ENCODE measurements at regions not wholly inside any gene's neighbourhood (a gene's known extent, or its start where the extent isn't known, plus 50 kb on each side); places are given as distances from the start of the nearest gene placed in this dataset.
"Not testable (repeated sequence)": the region's sequence is repeated elsewhere in the genome, so short reads cannot be mapped to it uniquely, and the experiment has no call there.

DNA sequence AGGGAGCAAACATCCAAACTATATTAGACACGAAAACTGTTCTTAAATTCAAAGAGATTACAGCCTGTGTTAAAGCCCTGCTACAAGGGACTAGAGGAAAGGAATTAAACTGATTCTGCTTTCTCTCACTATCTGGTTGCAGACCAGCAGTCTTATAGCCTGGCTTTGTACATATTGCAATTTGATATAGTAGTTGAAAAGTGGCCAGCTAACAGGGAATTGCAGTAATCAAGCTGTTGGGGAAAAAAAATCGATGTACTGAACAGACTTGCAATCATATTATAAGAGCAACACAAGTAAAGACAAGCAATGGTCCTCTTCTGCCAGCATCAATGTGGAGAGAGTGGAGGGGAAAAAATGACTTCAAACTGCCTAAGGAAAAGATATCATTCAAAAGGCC is 364.4 kb upstream of the EPHA5 start:
- DNase-seq (ENCODE audit: low read depth in 2 of 2), result no peak

DNA sequence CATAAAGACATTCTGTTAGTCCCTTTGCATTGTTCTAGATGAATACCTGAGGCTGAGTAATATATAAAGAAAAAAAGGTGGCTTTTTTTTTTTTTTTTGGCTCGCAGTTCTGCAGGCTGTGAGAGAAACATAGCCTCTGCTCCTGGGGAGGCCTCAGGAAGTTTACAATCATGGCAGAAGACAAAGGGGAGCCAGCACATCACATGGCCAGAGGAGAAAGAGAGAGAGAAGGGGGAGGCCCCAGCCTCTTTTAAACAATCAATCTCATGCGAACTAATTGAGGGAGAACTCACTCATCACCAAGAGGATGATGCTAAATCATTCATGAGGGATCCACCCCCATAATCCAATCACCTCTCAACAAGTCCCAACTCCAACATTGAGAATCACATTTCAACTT is 364.0 kb upstream of the EPHA5 start:
- no peak for DNase-seq (ENCODE audit: low read depth in 2 of 2)

DNA sequence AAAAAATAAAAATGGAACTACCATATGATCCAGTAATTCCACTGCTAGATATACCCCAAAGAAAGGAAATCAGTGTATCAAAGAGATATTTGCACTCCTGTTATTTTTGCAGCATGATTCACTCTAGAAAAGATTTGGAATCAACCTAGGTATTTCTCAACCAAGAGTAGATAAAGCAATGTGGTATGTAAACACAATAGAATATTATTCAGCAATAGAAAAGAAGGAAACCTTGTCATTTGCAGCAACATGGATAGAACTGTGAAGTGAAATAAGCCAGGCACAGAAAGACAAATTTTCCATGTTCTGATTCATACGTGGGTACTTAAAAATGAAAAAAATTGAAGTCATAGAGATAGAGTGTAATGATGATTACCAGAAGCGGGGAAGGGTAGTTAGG is 362.3 kb upstream of the EPHA5 start:
- no peak for DNase-seq (ENCODE audit: low read depth in 2 of 2)

DNA sequence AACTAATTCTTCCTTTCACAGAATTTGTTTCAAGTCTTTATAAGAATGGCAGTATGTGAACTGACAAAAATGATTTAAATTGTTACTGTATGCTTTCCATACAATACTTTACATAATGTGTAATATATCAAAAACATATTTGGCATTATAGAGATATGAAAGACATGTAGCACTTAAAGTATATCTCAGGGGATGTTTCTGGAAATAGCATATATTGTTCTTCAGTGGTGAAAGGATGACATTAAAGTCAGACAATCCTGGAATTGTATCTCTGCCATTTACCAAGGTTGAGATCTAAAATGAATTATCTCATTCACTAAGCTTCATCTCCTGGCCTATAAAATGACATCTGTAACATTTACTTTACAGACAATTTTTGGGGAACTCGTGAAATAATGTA is 358.4 kb upstream of the EPHA5 start:
- DNase-seq (ENCODE audit: low read depth in 2 of 2), result no peak

DNA sequence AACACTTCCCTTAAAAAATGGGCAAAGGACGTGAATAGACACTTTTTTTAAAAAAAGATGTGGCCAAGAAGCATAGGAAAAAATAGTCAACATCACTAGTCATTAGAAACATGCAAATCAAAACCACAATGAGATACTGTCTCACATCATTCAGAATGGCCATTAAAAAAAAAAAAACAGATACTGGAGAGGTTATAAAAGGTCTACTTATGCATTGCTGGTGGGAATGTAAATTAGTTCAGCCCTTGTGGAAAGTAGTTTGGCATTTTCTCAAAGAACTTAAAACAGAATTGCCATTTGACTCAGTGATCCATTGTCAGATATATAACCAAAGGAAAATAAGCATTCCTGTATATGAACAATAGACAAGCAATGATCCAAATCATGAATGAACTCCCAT is 352.8 kb upstream of the EPHA5 start:
- DNase-seq (ENCODE audit: low read depth in 2 of 2), result no peak

DNA sequence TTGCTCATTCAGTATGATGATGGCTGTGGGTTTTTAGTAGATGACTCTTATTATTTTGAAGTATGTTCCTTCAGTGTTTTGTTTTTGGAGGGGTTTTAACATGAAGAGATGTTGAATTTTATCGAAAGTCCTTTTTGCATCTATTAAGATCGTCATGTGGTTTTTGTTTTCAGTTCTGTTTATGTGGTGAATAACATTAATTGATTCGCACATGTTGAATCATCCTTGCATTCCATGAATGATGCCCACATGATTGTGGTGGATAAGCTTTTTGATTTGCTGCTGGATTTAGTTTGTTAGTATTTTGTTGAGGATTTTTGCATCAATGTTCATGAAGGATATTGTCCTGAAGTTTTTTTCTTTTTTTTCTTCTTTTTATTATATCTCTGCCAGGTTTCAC is 347.4 kb upstream of the EPHA5 start:
- no peak for DNase-seq (ENCODE audit: low read depth in 2 of 2)

DNA sequence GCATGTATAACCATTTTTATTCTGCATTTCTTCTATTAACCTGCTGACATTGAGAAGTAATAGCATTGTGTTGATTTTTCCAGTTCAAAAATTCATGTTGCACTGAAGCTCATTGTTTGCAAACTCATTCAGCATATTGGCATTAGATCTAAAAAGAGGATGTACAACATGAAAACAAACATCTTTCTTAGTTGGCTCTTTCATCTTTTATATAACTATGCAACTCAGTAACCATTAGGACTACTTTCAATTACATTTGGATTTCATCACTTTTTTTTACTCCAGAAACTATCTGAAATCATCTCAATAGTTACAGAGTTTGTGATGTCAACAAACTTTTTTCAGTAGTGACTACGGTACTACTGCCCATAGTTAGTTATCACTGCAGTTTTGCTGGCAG is 346.0 kb upstream of the EPHA5 start:
- no peak for DNase-seq (ENCODE audit: low read depth in 2 of 2)

DNA sequence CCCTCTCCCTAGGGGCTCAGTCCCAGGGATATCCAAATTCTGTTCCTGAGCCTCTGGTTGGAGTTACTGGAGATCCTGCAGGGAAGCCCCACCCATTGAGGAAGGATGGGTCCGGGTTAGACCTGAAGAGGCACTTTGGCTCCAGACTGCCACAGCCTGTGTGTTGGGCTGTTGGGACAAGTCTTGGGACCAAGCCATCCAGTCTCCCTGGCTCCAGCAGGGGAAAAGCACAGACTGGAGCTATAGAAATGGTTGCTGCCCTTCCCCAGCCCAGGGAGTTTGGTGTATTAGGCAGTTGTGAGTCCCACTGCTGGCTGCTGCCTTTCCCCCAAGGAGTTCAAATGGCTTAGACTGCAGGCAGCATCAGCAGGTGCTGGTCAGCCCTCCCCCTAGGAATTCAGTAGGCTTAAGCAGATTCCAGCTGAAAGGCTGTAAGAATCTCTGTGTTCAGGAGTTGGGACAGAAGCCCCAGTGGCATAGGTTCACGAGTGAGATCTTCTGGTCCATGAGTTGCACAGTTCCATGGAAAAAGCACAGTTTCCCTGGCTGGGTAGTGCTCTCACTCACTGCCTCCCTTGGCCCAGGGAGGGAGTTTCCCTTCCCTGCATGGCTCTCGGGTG is 344.0 kb upstream of the EPHA5 start:
- DNase-seq (ENCODE audit: low read depth in 2 of 2), result no peak

DNA sequence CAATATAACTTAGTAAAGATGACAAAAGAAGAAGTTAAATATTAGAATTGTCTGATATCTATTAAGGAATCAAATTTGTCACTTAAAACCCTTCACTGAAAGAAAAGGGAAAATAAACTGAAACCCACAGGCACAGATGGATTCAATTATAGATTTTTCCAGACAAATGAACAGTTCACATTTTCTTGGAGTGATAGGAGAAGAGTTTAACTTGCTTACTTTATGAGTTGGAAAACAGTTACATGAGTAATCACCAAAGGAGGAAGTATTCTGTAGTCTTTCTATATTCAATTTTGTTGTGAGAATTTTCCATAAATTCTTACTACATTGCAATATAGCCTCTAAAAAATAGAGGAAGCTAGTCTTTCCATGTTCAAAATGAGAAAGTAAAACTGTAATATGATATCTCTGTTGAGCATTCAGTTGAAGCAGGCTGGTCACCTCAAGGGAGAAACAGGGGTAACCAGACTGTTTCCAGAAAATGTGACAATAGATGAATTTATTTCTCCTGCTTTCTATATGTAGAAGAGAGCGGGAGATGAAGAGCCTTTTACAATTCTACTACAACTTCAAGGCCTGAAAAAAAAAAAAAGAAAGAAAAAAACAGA is 330.3 kb upstream of the EPHA5 start:
- DNase-seq (ENCODE audit: low read depth in 2 of 2), result no peak

DNA sequence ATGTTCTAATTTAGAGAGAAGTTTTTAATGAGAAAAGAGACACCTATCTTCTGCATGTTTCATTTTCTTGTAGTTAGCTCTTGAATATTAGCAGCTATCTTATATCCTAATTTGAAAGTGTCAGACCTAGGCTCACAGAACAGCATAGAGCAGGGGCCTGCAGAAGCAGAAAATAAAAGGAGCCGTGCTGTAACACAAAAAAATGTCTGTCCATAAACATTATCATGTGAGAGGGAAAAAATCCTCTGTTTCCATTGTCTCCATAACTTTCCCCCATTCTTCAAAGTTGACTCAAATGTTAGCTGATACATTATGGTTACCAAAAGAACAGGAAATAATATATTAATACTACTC is 329.2 kb upstream of the EPHA5 start:
- DNase-seq (ENCODE audit: low read depth in 2 of 2), result no peak

DNA sequence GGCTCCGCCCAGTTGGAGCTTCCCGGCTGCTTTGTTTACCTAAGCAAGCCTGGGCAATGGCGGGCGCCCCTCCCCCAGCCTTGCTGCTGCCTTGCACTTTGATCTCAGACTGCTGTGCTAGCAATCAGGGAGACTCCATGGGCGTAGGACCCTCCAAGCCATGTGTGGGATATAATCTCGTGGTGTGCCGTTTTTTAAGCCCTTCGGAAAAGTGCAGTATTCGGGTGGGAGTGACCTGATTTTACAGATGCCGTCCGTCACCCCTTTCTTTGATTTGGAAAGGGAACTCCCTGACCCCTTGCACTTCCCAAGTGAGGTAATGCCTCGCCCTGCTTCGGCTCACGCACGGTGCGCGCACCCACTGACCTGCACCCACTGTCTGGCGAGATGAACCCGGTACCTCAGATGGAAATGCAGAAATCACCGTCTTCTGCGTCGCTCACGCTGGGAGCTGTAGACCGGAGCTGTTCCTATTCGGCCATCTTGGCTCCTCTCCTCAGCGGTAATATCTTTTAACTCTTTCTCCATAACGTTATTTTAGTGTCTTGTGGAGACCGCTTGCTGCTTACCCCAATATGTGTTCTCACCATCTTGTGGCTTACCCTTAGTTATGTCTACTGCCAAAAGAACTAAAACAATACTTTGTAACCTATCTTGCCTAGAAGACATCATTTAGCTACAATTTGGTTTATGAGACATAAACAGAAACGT is 328.7 kb upstream of the EPHA5 start:
- not testable (repeated sequence) for DNase-seq (ENCODE audit: low read depth in 2 of 2)

DNA sequence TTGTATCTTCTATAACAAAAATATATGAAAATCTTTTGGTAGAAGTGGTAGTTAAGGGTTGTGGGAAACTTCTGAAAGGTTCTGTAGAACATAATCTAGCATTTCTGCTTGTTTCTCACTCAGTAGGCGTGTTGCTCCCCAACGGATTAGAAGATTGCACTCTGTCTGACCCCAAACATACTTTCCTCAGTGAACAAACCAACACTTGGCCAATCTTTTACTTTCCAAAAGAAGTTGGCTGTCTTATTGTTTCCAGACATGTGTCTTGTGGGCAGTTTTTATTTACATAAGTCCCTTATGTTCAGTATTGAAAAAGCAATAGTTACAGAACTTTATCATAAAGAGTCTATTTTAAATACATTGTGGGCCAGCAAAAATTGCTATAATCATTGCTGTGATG is 312.8 kb upstream of the EPHA5 start:
- no peak for DNase-seq (ENCODE audit: low read depth in 2 of 2)

DNA sequence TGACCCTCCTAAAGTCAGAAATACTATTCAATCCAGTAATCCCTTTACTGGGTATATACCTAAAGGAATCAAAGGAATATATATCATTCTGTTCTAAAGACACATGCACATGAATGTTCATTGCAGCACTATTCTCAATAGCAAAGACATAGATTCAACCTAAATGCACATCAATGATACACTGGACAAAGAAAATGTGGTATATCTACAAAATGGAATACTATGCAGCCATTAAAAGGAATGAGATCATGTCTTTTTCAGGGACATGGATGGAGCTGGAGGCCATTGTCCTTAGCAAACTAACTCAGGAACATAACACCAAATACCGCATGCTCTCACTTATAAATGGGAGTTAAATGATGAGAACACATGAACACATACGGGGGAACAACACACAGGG is 306.0 kb upstream of the EPHA5 start:
- DNase-seq (ENCODE audit: low read depth in 2 of 2), result no peak

DNA sequence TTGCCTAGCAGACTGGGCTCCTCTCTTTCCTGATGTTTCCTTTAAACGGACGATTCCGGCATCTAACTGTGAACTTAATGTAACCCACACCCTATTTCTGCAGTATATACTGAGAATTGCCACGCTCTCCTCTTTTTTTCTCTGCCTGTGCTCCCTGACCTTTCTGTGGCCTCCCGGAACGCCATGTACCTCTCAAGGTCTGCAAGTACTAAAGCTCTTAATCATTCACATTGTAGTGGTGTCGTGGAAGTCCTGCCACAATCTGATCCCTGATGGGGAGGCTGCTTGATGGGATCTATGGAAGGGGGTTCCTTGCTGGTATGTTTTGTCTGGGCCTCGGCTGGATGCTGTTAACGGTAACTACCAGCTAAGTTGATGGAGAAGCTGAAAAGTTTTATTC is 302.9 kb upstream of the EPHA5 start:
- no peak for DNase-seq (ENCODE audit: low read depth in 2 of 2)

DNA sequence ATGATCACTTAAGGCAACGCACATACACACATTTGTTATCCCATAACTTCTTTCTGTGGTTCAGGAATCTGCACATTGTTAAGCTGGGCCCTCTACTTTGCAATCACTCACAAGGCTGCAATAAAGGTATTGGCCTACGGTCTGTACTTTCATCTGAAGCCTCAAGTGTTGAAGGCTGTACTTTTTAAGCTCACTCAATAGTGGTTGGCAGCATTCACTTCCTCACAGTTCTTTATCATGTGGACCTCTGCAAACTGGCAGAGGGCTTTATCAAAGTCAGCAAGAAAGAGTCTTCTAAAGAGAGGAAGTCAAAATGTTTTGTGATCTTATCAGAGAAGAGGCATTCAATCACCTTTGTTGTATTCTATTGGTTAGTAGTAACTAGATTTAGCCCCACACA is 301.4 kb upstream of the EPHA5 start:
- no peak for DNase-seq (ENCODE audit: low read depth in 2 of 2)

DNA sequence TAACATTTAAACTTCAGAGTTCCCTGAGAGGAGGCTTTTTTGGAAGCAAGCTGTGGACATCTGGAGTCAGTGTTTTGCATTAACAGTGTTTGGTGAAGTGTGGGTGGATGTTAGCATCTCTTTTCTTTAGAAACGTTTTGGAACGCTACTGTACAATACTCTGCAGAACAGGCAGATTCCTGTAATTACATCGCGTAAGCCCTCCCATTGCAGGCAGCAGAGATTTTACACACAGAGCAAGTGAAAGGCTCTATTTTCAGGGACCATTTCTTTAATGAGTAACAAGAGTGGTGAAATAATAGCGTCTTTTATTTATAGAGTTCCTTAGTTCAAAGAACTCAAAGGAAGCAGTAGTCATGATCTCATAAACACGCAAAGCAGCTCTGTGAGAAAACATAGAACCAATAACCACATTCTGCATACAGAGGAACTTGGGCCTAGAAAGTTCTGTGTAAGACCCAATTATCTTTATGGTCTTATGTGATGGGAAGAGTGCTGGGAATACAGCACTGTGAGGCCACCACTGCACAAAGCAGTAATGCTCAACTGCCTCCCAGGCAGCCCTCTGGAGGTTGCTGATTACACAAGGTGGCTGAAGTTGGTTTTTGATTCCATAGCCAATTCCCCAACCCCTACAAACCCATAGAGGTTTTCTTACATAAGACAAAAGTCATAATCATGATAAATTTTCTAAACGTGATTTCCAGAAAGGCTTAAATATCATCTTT is 298.7 kb upstream of the EPHA5 start:
- no peak for DNase-seq (ENCODE audit: low read depth in 2 of 2)

DNA sequence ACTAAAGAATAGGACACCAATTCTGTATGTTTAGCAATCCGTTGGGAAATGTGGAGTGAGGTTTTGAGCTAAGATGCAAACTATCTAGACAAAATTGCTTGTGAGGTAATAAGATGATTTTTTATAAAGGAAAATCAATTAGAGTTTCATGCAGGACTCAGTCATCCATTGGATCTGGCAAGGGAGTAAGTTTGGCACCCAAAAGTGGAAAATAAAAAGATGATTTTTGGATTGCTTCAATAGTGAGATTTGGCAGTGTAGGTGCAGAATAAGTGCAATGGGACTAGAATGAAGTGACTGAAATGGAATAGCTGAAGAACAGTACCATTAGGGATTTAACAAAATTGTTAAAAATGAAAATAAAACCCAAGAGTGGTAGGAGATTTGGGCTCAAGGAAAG is 290.5 kb upstream of the EPHA5 start:
- no peak for DNase-seq (ENCODE audit: low read depth in 2 of 2)

DNA sequence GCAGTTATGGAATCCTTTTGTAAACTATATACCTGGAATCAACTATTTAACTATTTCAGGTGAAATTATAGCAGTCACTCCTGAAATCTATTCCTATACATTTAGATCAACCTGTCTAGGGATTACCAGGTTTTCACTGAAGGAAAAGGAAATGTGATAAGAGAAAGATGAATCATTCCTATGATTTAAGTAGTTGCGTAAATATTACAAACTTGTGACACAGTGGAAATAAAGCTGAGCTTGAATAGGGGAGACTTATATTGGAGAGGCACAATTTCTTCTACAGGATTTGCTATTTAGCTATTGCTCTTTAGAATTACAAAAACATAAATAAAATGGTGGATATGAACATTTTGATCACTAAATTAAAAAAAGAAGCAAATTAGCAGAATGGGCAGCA is 284.1 kb upstream of the EPHA5 start:
- DNase-seq (ENCODE audit: low read depth in 2 of 2), result no peak

DNA sequence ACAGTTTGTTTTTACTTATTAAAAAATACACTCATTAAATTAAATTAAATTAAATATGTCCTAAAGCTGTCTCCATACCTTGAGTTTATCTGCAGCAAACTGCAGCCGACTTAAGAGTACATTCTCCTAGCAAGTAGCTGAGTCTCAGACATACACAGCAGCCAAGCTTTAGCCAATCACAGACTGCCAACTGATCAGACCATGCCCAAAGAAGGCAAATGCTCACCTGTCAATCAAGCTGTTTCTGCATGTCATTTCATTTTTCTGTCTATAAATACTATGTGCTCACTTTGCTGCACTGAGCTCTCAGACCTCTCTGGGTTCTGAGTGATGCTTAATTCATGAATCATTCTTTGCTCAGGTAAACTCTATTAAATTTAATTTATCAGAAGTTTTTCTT is 280.9 kb upstream of the EPHA5 start:
- no peak for DNase-seq (ENCODE audit: low read depth in 2 of 2)

DNA sequence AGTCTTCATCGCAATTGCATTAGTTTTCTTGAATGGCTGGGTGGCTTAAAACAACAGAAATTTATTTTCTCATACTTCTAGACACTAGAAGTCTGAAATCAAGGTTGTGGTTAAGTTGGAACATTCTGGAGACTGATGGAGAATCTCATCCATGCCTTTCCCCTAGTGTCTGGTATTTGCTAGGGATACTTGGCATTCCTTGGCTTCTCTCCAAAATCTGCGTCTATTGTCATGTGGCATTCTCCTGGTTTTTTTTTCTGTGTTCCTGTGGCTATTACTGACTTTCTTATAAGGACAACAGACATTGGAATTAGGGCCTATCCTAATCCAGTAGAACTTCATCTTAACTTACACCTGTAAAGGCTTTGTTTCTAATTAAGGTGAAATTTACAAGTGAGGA is 272.8 kb upstream of the EPHA5 start:
- no peak for DNase-seq (ENCODE audit: low read depth in 2 of 2)

DNA sequence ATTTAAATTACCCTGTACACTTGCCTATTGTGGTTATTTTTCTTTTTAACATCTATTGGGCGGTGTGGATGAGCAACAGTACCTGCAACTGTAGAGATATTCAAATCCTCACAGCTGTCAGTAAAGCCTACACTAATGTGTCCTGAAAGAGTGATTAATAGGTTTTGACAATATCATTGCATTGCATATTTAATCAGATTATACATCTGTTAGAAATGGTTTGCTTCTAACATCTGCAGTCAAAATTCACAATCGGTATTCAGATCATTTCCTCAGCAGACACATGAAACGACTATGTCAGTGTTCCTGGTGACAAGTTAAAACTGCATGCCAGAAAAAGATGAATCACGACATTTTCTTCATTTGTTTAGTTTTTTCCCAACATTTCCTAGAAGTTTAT is 254.6 kb upstream of the EPHA5 start:
- DNase-seq (ENCODE audit: low read depth in 2 of 2), result no peak

DNA sequence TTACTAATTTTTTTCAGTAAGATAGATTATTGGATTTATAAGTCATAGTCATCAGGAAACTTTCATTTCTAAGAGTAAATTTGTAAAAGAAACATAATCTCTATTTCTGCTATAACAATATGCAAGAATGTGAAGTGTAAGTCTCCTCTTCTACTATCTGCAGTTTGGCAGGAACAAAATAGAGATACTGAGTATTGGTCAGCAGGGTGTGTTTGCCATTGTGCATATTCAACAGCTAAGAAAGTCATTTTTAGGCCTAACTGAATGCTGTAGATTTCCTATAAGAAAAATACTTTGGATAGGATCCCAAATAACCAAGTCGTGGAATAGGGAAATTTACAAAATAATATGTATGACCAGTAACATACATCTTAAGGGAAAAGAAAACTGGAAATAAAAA is 253.3 kb upstream of the EPHA5 start:
- DNase-seq (ENCODE audit: low read depth in 2 of 2), result no peak

DNA sequence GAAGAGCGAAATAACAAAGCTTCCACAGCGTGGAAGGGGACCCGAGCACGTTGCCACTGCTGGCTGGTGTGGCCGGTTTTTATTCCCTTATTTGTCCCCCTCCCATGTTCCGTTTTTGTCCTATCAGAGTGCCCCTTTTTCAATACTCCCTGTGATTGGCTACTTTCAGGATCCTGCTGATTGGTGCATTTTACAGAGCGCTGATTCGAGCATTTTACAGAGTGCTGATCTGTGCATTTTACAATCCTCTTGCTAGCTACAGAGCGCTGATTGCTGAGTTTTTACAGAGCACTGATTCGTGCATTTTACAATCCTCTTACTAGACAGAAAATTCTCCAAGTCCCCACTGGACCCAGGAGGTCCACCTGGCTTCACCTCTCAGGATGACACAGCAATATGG is 250.9 kb upstream of the EPHA5 start:
- no peak for DNase-seq (ENCODE audit: low read depth in 2 of 2)

Data from stimulated activated CD8-positive, alpha-beta memory T cell treated with anti-CD3 and anti-CD28 coated beads, Interleukin-7, amount 100 ng/mL, for 1 hour (primary cell).